ENCODE measurements at regions not wholly inside any gene's neighbourhood (a gene's known extent, or its start where the extent isn't known, plus 50 kb on each side); places are given as distances from the start of the nearest gene placed in this dataset.

GRCh38 chr18:68533641-68534040, 181.3 kb downstream of the TMX3 start:
- TF ChIP-seq CTCF (IDR thresholded peaks at IDR 0.05; ENCODE audit: low read depth, low read length, poor library complexity, severe bottlenecking) (no peak), EZH2phosphoT487 (IDR thresholded peaks at IDR 0.05; ENCODE audit: borderline replicate concordance, low read length) (no peak)
